ENCODE measurements at regions not wholly inside any gene's neighbourhood (a gene's known extent, or its start where the extent isn't known, plus 50 kb on each side); places are given as distances from the start of the nearest gene placed in this dataset.
"Not testable (repeated sequence)": the region's sequence is repeated elsewhere in the genome, so short reads cannot be mapped to it uniquely, and the experiment has no call there.

GRCh38 chr13:58619396-58620113, 988.0 kb downstream of the PCDH17 start:
- no peak for DNase-seq (ENCODE audit: low spot score)

- no peak for DNase-seq (ENCODE audit: low spot score)
These were observed 988.6 kb downstream of the PCDH17 start for GRCh38 chr13:58620176-58620575.

GRCh38 chr13:58625703-58626389, 994.3 kb downstream of the PCDH17 start:
- no peak for DNase-seq (ENCODE audit: low spot score)

GRCh38 chr13:58630794-58631193, 999.2 kb downstream of the PCDH17 start:
- no peak for DNase-seq (ENCODE audit: low spot score)

GRCh38 chr13:58633226-58633625, 1001.7 kb downstream of the PCDH17 start:
- no peak for DNase-seq (ENCODE audit: low spot score)

- DNase-seq (ENCODE audit: low spot score): no peak
These were observed 1023.5 kb downstream of the PCDH17 start for GRCh38 chr13:58655086-58655485.

GRCh38 chr13:58660826-58661225, 1029.3 kb downstream of the PCDH17 start:
- DNase-seq (ENCODE audit: low spot score): no peak

GRCh38 chr13:58666331-58666730, 1034.8 kb downstream of the PCDH17 start:
- DNase-seq (ENCODE audit: low spot score): no peak

GRCh38 chr13:58667096-58667495, 1035.6 kb downstream of the PCDH17 start:
- DNase-seq (ENCODE audit: low spot score): no peak

GRCh38 chr13:58680115-58680514, 1048.6 kb downstream of the PCDH17 start:
- DNase-seq (ENCODE audit: low spot score): no peak

- DNase-seq (ENCODE audit: low spot score): no peak
These were observed 1051.1 kb downstream of the PCDH17 start for GRCh38 chr13:58682616-58683015.

GRCh38 chr13:58687148-58687547, 1055.6 kb downstream of the PCDH17 start:
- DNase-seq (ENCODE audit: low spot score): no peak

GRCh38 chr13:58698531-58698930, 1067.0 kb downstream of the PCDH17 start:
- no peak for DNase-seq (ENCODE audit: low spot score)

GRCh38 chr13:58704953-58705352, 1073.4 kb downstream of the PCDH17 start:
- DNase-seq (ENCODE audit: low spot score): no peak

GRCh38 chr13:58706421-58706820, 1074.9 kb downstream of the PCDH17 start:
- DNase-seq (ENCODE audit: low spot score): no peak

- DNase-seq (ENCODE audit: low spot score): no peak
These were observed 1080.6 kb downstream of the PCDH17 start for GRCh38 chr13:58712191-58712590.

- DNase-seq (ENCODE audit: low spot score): not testable (repeated sequence)
These were observed 1082.5 kb downstream of the PCDH17 start for GRCh38 chr13:58714016-58714415.

- no peak for DNase-seq (ENCODE audit: low spot score)
These were observed 1089.7 kb downstream of the PCDH17 start for GRCh38 chr13:58721273-58721672.

GRCh38 chr13:58728126-58728525, 1096.6 kb downstream of the PCDH17 start:
- DNase-seq (ENCODE audit: low spot score): no peak

- no peak for DNase-seq (ENCODE audit: low spot score)
These were observed 1097.8 kb downstream of the PCDH17 start for GRCh38 chr13:58729361-58729760.

GRCh38 chr13:58744686-58745085, 1113.1 kb downstream of the PCDH17 start:
- no peak for DNase-seq (ENCODE audit: low spot score)

GRCh38 chr13:58767566-58767965, 1136.0 kb downstream of the PCDH17 start:
- no peak for DNase-seq (ENCODE audit: low spot score)

- DNase-seq (ENCODE audit: low spot score): no peak
These were observed 1141.8 kb downstream of the PCDH17 start for GRCh38 chr13:58773280-58773859.

All from globus pallidus (tissue), 1 donor.